ENCODE measurements at regions not wholly inside any gene's neighbourhood (a gene's known extent, or its start where the extent isn't known, plus 50 kb on each side); places are given as distances from the start of the nearest gene placed in this dataset.

DNA sequence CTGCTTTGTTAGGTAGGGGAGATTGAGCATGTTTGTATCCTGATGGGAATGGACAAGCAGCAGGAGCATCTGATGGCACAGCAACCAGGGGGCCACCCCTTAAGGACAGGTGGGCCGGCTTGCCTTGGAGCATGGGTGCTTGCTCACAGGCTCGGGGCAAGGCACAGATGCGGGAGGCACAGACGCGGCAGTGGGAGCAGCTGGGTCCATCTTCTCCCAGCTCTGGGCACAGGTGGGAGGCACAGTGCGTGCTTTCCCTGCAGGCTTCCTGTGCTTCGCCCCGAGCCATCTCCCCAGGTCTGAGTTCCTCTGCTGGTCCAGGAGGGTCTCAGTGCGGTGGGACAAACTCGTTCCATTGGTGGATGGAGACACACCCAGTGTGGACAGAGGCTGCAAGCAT lies 73.6 kb upstream of the BHLHE23 start:
- no peaks in the 10 kb centered on the region for H3K9me3 ChIP-seq (replicated peaks; ENCODE audit: control insufficient read depth, insufficient read depth, low read length)
- TF ChIP-seq FOS (IDR thresholded peaks at IDR 0.05; ENCODE audit: borderline replicate concordance, insufficient read depth, low read length) (no peak), MYC (IDR thresholded peaks at IDR 0.05; ENCODE audit: low read depth, low read length) (no peak), POLR2A (IDR thresholded peaks at IDR 0.05; ENCODE audit: low read depth, low read length) (no peak), JUN (IDR thresholded peaks at IDR 0.05; ENCODE audit: borderline replicate concordance, insufficient read depth, insufficient read length, low read depth) (no peak)
- TF ChIP-seq, protein P1, sequence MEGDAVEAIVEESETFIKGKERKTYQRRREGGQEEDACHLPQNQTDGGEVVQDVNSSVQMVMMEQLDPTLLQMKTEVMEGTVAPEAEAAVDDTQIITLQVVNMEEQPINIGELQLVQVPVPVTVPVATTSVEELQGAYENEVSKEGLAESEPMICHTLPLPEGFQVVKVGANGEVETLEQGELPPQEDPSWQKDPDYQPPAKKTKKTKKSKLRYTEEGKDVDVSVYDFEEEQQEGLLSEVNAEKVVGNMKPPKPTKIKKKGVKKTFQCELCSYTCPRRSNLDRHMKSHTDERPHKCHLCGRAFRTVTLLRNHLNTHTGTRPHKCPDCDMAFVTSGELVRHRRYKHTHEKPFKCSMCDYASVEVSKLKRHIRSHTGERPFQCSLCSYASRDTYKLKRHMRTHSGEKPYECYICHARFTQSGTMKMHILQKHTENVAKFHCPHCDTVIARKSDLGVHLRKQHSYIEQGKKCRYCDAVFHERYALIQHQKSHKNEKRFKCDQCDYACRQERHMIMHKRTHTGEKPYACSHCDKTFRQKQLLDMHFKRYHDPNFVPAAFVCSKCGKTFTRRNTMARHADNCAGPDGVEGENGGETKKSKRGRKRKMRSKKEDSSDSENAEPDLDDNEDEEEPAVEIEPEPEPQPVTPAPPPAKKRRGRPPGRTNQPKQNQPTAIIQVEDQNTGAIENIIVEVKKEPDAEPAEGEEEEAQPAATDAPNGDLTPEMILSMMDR (IDR thresholded peaks at IDR 0.05; ENCODE audit: extremely low read depth in 1 of 2, insufficient read depth in 1 of 2, low read depth in 1 of 2, low read length in 2 of 2) = no peak
- TF ChIP-seq, protein P2, sequence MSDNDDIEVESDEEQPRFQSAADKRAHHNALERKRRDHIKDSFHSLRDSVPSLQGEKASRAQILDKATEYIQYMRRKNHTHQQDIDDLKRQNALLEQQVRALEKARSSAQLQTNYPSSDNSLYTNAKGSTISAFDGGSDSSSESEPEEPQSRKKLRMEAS (IDR thresholded peaks at IDR 0.05; ENCODE audit: insufficient read depth, insufficient read length) = no peak
- H3K4me1 ChIP-seq (ENCODE audit: control insufficient read depth, extremely low read depth, insufficient read depth, low read length) = no peaks in the 10 kb centered on the region
- no peaks in the 10 kb centered on the region for H3K79me2 ChIP-seq (ENCODE audit: control insufficient read depth, insufficient read depth, low read length)
- no peak overlapping the region for H3K9ac ChIP-seq (replicated peaks; ENCODE audit: extremely low read depth, insufficient read depth, low read length)
- no peak for DNase-seq (ENCODE audit: low read depth, low spot score)
- no peaks in the 10 kb centered on the region for H3K27me3 ChIP-seq (ENCODE audit: control insufficient read depth in 2 of 2, insufficient read depth in 2 of 2, low read length in 2 of 2)
- no peak overlapping the region for H3K4me3 ChIP-seq (replicated peaks in 1 of 3; ENCODE audit: insufficient read depth in 1 of 3, low read depth in 1 of 3, low read length in 3 of 3)
- dilution Hi-C loops (cut with MboI; ENCODE audit: extremely low pct_ligation_motif_present, low sequenced_read_pairs) = no loop called here
- no TSS peak for BruUV-seq (replicated peaks)
- intact Hi-C loops (cut with micrococcal nuclease) = no loop called here
- H3K9me1 ChIP-seq (replicated peaks; ENCODE audit: control insufficient read depth, extremely low read depth, insufficient read depth, low read length) = no peaks in the 10 kb centered on the region
- H3K36me3 ChIP-seq (ENCODE audit: control insufficient read depth in 2 of 2, extremely low read depth in 1 of 2, insufficient read depth in 2 of 2, low read length in 2 of 2) = no peaks in the 10 kb centered on the region
- no peak overlapping the region for H2AFZ ChIP-seq (ENCODE audit: low read depth, low read length)
- H4K20me1 ChIP-seq (replicated peaks; ENCODE audit: control insufficient read depth, extremely low read depth, insufficient read depth, low read length) = no peaks in the 10 kb centered on the region
- no peak for FAIRE-seq
- POLR2A ChIA-PET = no interaction called here
- H3K27ac ChIP-seq (ENCODE audit: insufficient read depth, low read depth, low read length) = no peak overlapping the region
- CTCF ChIA-PET = no interaction called here
- no peak overlapping the region for H3K4me2 ChIP-seq (ENCODE audit: insufficient read depth, low read length)

- Histone ChIP-seq H3K27me3 (ENCODE audit: control insufficient read depth in 2 of 2, insufficient read depth in 2 of 2, low read length in 2 of 2) (no peaks in the 10 kb centered on the region), H3K36me3 (ENCODE audit: control insufficient read depth in 2 of 2, extremely low read depth in 1 of 2, insufficient read depth in 2 of 2, low read length in 2 of 2) (no peaks in the 10 kb centered on the region), H3K4me3 (replicated peaks in 1 of 3; ENCODE audit: insufficient read depth in 1 of 3, low read depth in 1 of 3, low read length in 3 of 3) (no peak overlapping the region), H2AFZ (ENCODE audit: low read depth, low read length) (no peak overlapping the region), H3K9me3 (replicated peaks; ENCODE audit: control insufficient read depth, insufficient read depth, low read length) (no peaks in the 10 kb centered on the region), H3K9ac (replicated peaks; ENCODE audit: extremely low read depth, insufficient read depth, low read length) (no peak overlapping the region), H3K27ac (ENCODE audit: insufficient read depth, low read depth, low read length) (no peak overlapping the region), H3K9me1 (replicated peaks; ENCODE audit: control insufficient read depth, extremely low read depth, insufficient read depth, low read length) (no peaks in the 10 kb centered on the region), H4K20me1 (replicated peaks; ENCODE audit: control insufficient read depth, extremely low read depth, insufficient read depth, low read length) (no peaks in the 10 kb centered on the region), H3K4me2 (ENCODE audit: insufficient read depth, low read length) (no peak overlapping the region), H3K4me1 (ENCODE audit: control insufficient read depth, extremely low read depth, insufficient read depth, low read length) (no peaks in the 10 kb centered on the region), H3K79me2 (ENCODE audit: control insufficient read depth, insufficient read depth, low read length) (no peaks in the 10 kb centered on the region)
- DNase-seq (ENCODE audit: low read depth, low spot score) (no peak), FAIRE-seq (no peak)
- TF ChIP-seq, protein P2 (IDR thresholded peaks at IDR 0.05; ENCODE audit: insufficient read depth, insufficient read length) = no peak
- TF ChIP-seq POLR2AphosphoS5 (IDR thresholded peaks at IDR 0.05; ENCODE audit: insufficient read depth, low read depth, low read length) = no peak
- no peak for TF ChIP-seq GATA2 (IDR thresholded peaks at IDR 0.05; ENCODE audit: insufficient read depth, insufficient read length, low read depth, low read length)
- TF ChIP-seq POLR2A (IDR thresholded peaks at IDR 0.05; ENCODE audit: low read depth, low read length) = no peak
- TF ChIP-seq FOS (IDR thresholded peaks at IDR 0.05; ENCODE audit: borderline replicate concordance, insufficient read depth, low read length) = no peak
- no peak for TF ChIP-seq MYC (IDR thresholded peaks at IDR 0.05; ENCODE audit: low read depth, low read length)
- TF ChIP-seq JUN (IDR thresholded peaks at IDR 0.05; ENCODE audit: borderline replicate concordance, insufficient read depth, insufficient read length, low read depth) = no peak
- TF ChIP-seq EZH2 (IDR thresholded peaks at IDR 0.05; ENCODE audit: borderline replicate concordance, low read depth, low read length, severe bottlenecking) = no peak
- TF ChIP-seq, protein P1 (IDR thresholded peaks at IDR 0.05; ENCODE audit: extremely low read depth in 1 of 2, insufficient read depth in 1 of 2, low read depth in 1 of 2, low read length in 2 of 2) = no peak
- intact Hi-C loops (cut with micrococcal nuclease) = no loop called here
- ChIA-PET CTCF (no interaction called here), POLR2A (no interaction called here)
- dilution Hi-C loops (cut with MboI; ENCODE audit: extremely low pct_ligation_motif_present, low sequenced_read_pairs) = no loop called here
- no TSS peak for BruUV-seq (replicated peaks)
Observed at GRCh38 chr20:63079971-63080370, 73.2 kb upstream of the BHLHE23 start.
